Osteocyte (in vitro differentiated cells): ENCODE measurements at regions not wholly inside any gene's neighbourhood (a gene's known extent, or its start where the extent isn't known, plus 50 kb on each side); places are given as distances from the start of the nearest gene placed in this dataset.

Source experiments
- DNase-seq: peaks from one replicate; pipeline ENCODE4 v3.0.0; 2021; ENCODE audit warnings: mixed read lengths; ENCODE audit not compliant: unreplicated experiment; ENCODE audit errors: extremely low spot score
- H3K27ac Mint-ChIP-seq: one replicate; pipeline ENCODE4 v1.8.0; 2021; ENCODE audit warnings: mild to moderate bottlenecking, mixed read lengths; ENCODE audit not compliant: unreplicated experiment
- H3K27me3 Mint-ChIP-seq: one replicate; pipeline ENCODE4 v1.8.0; 2021; ENCODE audit warnings: mixed read lengths; ENCODE audit not compliant: unreplicated experiment
- H3K36me3 Mint-ChIP-seq: one replicate; pipeline ENCODE4 v1.8.0; 2021; ENCODE audit warnings: mixed read lengths; ENCODE audit not compliant: unreplicated experiment
- H3K4me1 Mint-ChIP-seq: one replicate; pipeline ENCODE4 v1.8.0; 2021; ENCODE audit warnings: mixed read lengths; ENCODE audit not compliant: unreplicated experiment
- H3K4me3 Mint-ChIP-seq: one replicate; pipeline ENCODE4 v1.8.0; 2021; ENCODE audit warnings: mild to moderate bottlenecking, moderate library complexity, mixed read lengths; ENCODE audit not compliant: unreplicated experiment
- H3K9me3 Mint-ChIP-seq: one replicate; pipeline ENCODE4 v1.8.0; 2021; ENCODE audit warnings: mixed read lengths; ENCODE audit not compliant: unreplicated experiment
- CTCF ChIP-seq: fragments of 200-600 bp; sonication (generic); IDR thresholded peaks from 2 replicates; pipeline ENCODE4 v1.5.0; 2021; ENCODE audit warnings: antibody characterized with exemption, mild to moderate bottlenecking, moderate library complexity

- no peak for TF ChIP-seq CTCF
- H3K27me3 Mint-ChIP-seq: no peaks in the 10 kb centered on the region
- H3K4me1 Mint-ChIP-seq: peaks cover 10% of the 10 kb centered on the region
- no peak for DNase-seq
- no peak overlapping the region for H3K27ac Mint-ChIP-seq
- no peak overlapping the region for H3K4me3 Mint-ChIP-seq
- H3K36me3 Mint-ChIP-seq: no peaks in the 10 kb centered on the region
- no peaks in the 10 kb centered on the region for H3K9me3 Mint-ChIP-seq
Observed at GRCh38 chr18:73503326-73503725, 635.5 kb upstream of the NETO1 start.

GRCh38 chr18:73487966-73488365 lies 620.2 kb upstream of the NETO1 start:
- no peak for TF ChIP-seq CTCF
- no peaks in the 10 kb centered on the region for H3K36me3 Mint-ChIP-seq
- no peak for DNase-seq
- no peak overlapping the region for H3K4me3 Mint-ChIP-seq
- no peak overlapping the region for H3K27ac Mint-ChIP-seq
- peaks cover 9% of the 10 kb centered on the region for H3K9me3 Mint-ChIP-seq
- H3K4me1 Mint-ChIP-seq: no peaks in the 10 kb centered on the region
- H3K27me3 Mint-ChIP-seq: peaks cover 7% of the 10 kb centered on the region

- Mint-ChIP-seq H3K4me1 (no peaks in the 10 kb centered on the region), H3K9me3 (peaks cover 9% of the 10 kb centered on the region), H3K36me3 (no peaks in the 10 kb centered on the region), H3K27ac (no peak overlapping the region), H3K4me3 (no peak overlapping the region), H3K27me3 (peaks cover 10% of the 10 kb centered on the region)
- DNase-seq: no peak
- no peak for TF ChIP-seq CTCF
Observed at GRCh38 chr18:73485166-73485565, 617.4 kb upstream of the NETO1 start.

- Mint-ChIP-seq H3K27ac (no peak overlapping the region), H3K4me1 (peaks cover 5% of the 10 kb centered on the region), H3K9me3 (peaks cover 9% of the 10 kb centered on the region), H3K27me3 (peaks cover 19% of the 10 kb centered on the region), H3K4me3 (no peak overlapping the region), H3K36me3 (no peaks in the 10 kb centered on the region)
- TF ChIP-seq CTCF: no peak
- no peak for DNase-seq
Observed at GRCh38 chr18:73482901-73483300, 615.1 kb upstream of the NETO1 start.

GRCh38 chr18:73479477-73479876 lies 611.7 kb upstream of the NETO1 start:
- no peak for TF ChIP-seq CTCF
- Mint-ChIP-seq H3K4me1 (peaks cover 5% of the 10 kb centered on the region), H3K27me3 (peaks cover 19% of the 10 kb centered on the region), H3K4me3 (no peak overlapping the region), H3K9me3 (no peaks in the 10 kb centered on the region), H3K27ac (no peak overlapping the region), H3K36me3 (no peaks in the 10 kb centered on the region)
- DNase-seq: no peak
